ENCODE measurements at regions not wholly inside any gene's neighbourhood (a gene's known extent, or its start where the extent isn't known, plus 50 kb on each side); places are given as distances from the start of the nearest gene placed in this dataset.

GRCh38 chr3:59558906-59559720, 509.3 kb upstream of the CFAP20DC start:
- in situ Hi-C loops (cut with MboI; ENCODE audit: low pct_unique_long_range_greater_than_20kb, low sequenced_read_pairs) = no loop called here
- no peak for DNase-seq

GRCh38 chr3:59555593-59556315, 505.9 kb upstream of the CFAP20DC start:
- DNase-seq = no peak
- in situ Hi-C loops (cut with MboI; ENCODE audit: low pct_unique_long_range_greater_than_20kb, low sequenced_read_pairs) = no loop called here

- no peak for DNase-seq
- in situ Hi-C loops (cut with MboI; ENCODE audit: low pct_unique_long_range_greater_than_20kb, low sequenced_read_pairs) = no loop called here
These were observed 503.3 kb upstream of the CFAP20DC start for GRCh38 chr3:59553076-59553475.

- DNase-seq = no peak
- in situ Hi-C loops (cut with MboI; ENCODE audit: low pct_unique_long_range_greater_than_20kb, low sequenced_read_pairs) = no loop called here
These were observed 502.0 kb upstream of the CFAP20DC start for GRCh38 chr3:59551834-59552233.

- in situ Hi-C loops (cut with MboI; ENCODE audit: low pct_unique_long_range_greater_than_20kb, low sequenced_read_pairs) = no loop called here
- no peak for DNase-seq
These were observed 500.1 kb upstream of the CFAP20DC start for GRCh38 chr3:59549962-59550361.

GRCh38 chr3:59547874-59548273, 498.0 kb upstream of the CFAP20DC start:
- no peak for DNase-seq

GRCh38 chr3:59546522-59546921, 496.7 kb upstream of the CFAP20DC start:
- DNase-seq = no peak
- in situ Hi-C loops (cut with MboI; ENCODE audit: low pct_unique_long_range_greater_than_20kb, low sequenced_read_pairs) = no loop called here

More at GRCh38 chr3:59547874-59548273, 498.0 kb upstream of the CFAP20DC start:
- in situ Hi-C loops (cut with MboI; ENCODE audit: low pct_unique_long_range_greater_than_20kb, low sequenced_read_pairs) = no loop called here

- DNase-seq = no peak
- in situ Hi-C loops (cut with MboI; ENCODE audit: low pct_unique_long_range_greater_than_20kb, low sequenced_read_pairs) = no loop called here
These were observed 495.5 kb upstream of the CFAP20DC start for GRCh38 chr3:59545374-59545773.

GRCh38 chr3:59542276-59542675, 492.5 kb upstream of the CFAP20DC start:
- no peak for DNase-seq
- in situ Hi-C loops (cut with MboI; ENCODE audit: low pct_unique_long_range_greater_than_20kb, low sequenced_read_pairs) = no loop called here

- in situ Hi-C loops (cut with MboI; ENCODE audit: low pct_unique_long_range_greater_than_20kb, low sequenced_read_pairs) = no loop called here
- DNase-seq = no peak
These were observed 490.9 kb upstream of the CFAP20DC start for GRCh38 chr3:59540696-59541095.

- in situ Hi-C loops (cut with MboI; ENCODE audit: low pct_unique_long_range_greater_than_20kb, low sequenced_read_pairs) = no loop called here
- no peak for DNase-seq
These were observed 490.4 kb upstream of the CFAP20DC start for GRCh38 chr3:59540241-59540640.

- in situ Hi-C loops (cut with MboI; ENCODE audit: low pct_unique_long_range_greater_than_20kb, low sequenced_read_pairs) = no loop called here
- no peak for DNase-seq
These were observed 489.1 kb upstream of the CFAP20DC start for GRCh38 chr3:59538753-59539432.

- DNase-seq = no peak
- in situ Hi-C loops (cut with MboI; ENCODE audit: low pct_unique_long_range_greater_than_20kb, low sequenced_read_pairs) = no loop called here
These were observed 486.0 kb upstream of the CFAP20DC start for GRCh38 chr3:59535791-59536221.

GRCh38 chr3:59531994-59532393, 482.2 kb upstream of the CFAP20DC start:
- in situ Hi-C loops (cut with MboI; ENCODE audit: low pct_unique_long_range_greater_than_20kb, low sequenced_read_pairs) = no loop called here
- no peak for DNase-seq

GRCh38 chr3:59531066-59531745, 481.4 kb upstream of the CFAP20DC start:
- DNase-seq = no peak
- in situ Hi-C loops (cut with MboI; ENCODE audit: low pct_unique_long_range_greater_than_20kb, low sequenced_read_pairs) = no loop called here

GRCh38 chr3:59528251-59528650, 478.4 kb upstream of the CFAP20DC start:
- DNase-seq = no peak
- in situ Hi-C loops (cut with MboI; ENCODE audit: low pct_unique_long_range_greater_than_20kb, low sequenced_read_pairs) = no loop called here

- in situ Hi-C loops (cut with MboI; ENCODE audit: low pct_unique_long_range_greater_than_20kb, low sequenced_read_pairs) = no loop called here
- DNase-seq = no peak
These were observed 477.7 kb upstream of the CFAP20DC start for GRCh38 chr3:59527493-59527892.

GRCh38 chr3:59526999-59527398, 477.2 kb upstream of the CFAP20DC start:
- no peak for DNase-seq
- in situ Hi-C loops (cut with MboI; ENCODE audit: low pct_unique_long_range_greater_than_20kb, low sequenced_read_pairs) = no loop called here

- in situ Hi-C loops (cut with MboI; ENCODE audit: low pct_unique_long_range_greater_than_20kb, low sequenced_read_pairs) = no loop called here
- DNase-seq = no peak
These were observed 472.7 kb upstream of the CFAP20DC start for GRCh38 chr3:59522550-59522949.

Data from KBM-7 (cell line).